ENCODE measurements at regions not wholly inside any gene's neighbourhood (a gene's known extent, or its start where the extent isn't known, plus 50 kb on each side); places are given as distances from the start of the nearest gene placed in this dataset.

DNA sequence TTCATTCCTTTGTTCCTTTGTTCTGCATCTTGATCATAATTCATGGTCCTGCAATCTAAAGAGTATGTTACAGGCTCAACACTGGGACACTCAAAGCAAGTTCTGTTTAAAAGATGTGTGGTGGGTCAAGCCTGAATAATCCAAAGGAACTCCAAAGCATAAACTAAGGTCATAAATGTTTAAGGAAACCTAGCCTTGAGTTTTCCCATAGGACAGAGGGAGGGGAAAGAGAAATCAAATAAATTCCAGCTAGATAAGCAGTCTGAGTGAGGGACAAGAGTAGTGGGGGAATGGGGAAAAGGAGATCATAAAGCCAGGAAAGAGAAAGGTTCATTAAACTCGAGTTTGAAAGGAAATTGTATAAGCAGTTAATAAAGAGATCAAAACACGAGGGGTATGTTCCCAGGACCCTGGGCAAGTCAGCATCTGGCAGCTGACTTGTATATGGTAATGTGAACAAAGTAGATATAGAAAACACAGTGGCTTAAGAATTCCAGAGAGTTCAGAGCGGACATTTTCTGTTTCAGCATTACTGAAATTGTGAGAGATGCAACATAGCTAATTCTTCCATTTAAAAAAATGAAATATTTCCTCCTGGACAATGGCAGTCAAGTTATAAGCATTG, 125.8 kb upstream of the EDNRA start:
- TF ChIP-seq, protein P1, sequence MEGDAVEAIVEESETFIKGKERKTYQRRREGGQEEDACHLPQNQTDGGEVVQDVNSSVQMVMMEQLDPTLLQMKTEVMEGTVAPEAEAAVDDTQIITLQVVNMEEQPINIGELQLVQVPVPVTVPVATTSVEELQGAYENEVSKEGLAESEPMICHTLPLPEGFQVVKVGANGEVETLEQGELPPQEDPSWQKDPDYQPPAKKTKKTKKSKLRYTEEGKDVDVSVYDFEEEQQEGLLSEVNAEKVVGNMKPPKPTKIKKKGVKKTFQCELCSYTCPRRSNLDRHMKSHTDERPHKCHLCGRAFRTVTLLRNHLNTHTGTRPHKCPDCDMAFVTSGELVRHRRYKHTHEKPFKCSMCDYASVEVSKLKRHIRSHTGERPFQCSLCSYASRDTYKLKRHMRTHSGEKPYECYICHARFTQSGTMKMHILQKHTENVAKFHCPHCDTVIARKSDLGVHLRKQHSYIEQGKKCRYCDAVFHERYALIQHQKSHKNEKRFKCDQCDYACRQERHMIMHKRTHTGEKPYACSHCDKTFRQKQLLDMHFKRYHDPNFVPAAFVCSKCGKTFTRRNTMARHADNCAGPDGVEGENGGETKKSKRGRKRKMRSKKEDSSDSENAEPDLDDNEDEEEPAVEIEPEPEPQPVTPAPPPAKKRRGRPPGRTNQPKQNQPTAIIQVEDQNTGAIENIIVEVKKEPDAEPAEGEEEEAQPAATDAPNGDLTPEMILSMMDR (IDR thresholded peaks at IDR 0.05; ENCODE audit: extremely low read depth, missing control alignments) = no peak
- DNase-seq (ENCODE audit: low spot score) = no peak

- TF ChIP-seq, protein P1 (IDR thresholded peaks at IDR 0.05; ENCODE audit: extremely low read depth, missing control alignments) = no peak
- no peak for DNase-seq (ENCODE audit: low spot score)
Measured at GRCh38 chr4:147355847-147356246, 125.0 kb upstream of the EDNRA start.

GRCh38 chr4:147360301-147360700, 120.6 kb upstream of the EDNRA start:
- DNase-seq (ENCODE audit: low spot score) = no peak

DNA sequence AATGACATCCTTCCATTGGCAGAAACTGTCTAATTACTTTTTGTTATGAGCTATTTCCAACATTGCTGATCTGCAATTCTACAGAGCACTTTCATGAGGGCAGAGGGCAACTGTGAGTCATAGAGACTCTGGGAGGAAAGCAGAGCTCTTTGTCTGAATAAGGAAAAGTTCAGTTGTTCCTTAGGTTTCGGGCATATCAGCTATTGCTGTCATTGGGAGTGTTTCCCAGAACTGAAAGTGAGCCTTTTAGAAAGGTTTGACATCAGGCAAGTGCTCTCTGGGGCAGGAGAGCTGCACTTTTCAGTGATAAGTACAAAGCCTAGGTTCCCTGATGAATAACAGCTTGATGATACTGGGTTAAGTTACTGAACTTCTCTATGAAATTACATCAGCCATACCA, 119.2 kb upstream of the EDNRA start:
- TF ChIP-seq, protein P1 (IDR thresholded peaks at IDR 0.05; ENCODE audit: extremely low read depth, missing control alignments) = no peak

More at GRCh38 chr4:147360301-147360700, 120.6 kb upstream of the EDNRA start:
- TF ChIP-seq, protein P1 (IDR thresholded peaks at IDR 0.05; ENCODE audit: extremely low read depth, missing control alignments) = no peak

DNA sequence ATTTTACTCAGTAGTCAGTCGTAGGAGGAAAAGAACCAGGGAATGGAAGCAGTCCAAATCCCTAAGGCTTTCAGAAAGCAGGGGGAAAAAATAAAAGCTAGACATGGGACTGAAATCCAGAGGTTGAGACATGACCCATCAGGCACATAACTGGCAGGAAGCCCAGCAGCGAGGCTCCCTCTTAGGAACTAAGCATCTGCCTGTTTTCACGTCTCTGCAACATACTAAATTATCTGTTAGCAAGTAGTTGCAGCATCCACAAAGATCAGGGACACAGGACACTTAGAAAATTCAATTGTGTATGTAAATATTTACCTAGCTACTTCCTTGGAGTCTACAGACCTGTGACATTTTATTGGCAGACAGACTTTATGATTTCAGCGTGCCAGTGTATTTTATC, 118.0 kb upstream of the EDNRA start:
- TF ChIP-seq, protein P1 (IDR thresholded peaks at IDR 0.05; ENCODE audit: extremely low read depth, missing control alignments) = no peak
- no peak for DNase-seq (ENCODE audit: low spot score)

More for the DNA sequence above, 119.2 kb upstream of the EDNRA start:
- DNase-seq (ENCODE audit: low spot score) = no peak

DNA sequence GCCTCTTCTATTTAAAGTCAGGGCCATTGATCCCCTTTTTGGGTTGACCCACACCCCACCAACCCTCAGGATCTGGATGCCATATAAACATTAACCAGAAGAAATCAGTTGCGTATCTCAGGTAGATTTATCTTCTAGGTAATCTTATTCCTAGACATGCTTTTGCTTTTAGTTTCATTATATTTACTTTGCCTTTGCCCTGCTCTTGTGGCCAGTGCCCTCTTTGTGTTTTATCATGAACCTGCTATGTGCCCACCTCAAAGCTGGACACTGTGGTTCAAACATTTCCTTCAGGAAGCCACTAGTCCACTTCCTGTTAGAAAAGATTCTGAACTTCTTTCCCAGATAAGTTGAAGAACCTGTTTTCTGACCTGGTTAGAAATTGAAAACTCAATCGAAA, 117.4 kb upstream of the EDNRA start:
- DNase-seq (ENCODE audit: low spot score) = no peak
- TF ChIP-seq, protein P1 (IDR thresholded peaks at IDR 0.05; ENCODE audit: extremely low read depth, missing control alignments) = no peak

DNA sequence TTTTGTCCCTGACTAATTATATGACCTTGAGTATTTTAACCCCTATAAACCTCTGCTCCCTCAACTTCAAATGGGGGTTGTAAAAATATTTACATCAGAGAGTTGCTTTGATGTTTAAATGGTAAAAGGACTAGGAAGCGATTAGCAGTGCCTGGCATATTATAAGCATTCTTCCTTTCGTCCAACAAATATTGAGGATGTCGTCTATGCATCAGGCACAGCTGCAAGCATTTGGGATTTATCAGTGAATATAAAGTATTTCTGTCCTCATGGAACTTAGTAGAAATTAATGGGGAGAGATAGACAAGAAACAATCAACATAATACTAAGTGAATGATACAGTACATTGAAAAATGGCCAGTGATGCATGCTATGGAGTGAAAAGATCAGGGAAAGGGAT, 115.5 kb upstream of the EDNRA start:
- no peak for DNase-seq (ENCODE audit: low spot score)
- TF ChIP-seq, protein P1 (IDR thresholded peaks at IDR 0.05; ENCODE audit: extremely low read depth, missing control alignments) = no peak

Measured in GM20000 (cell line).